ENCODE measurements at regions not wholly inside any gene's neighbourhood (a gene's known extent, or its start where the extent isn't known, plus 50 kb on each side); places are given as distances from the start of the nearest gene placed in this dataset.
"Not testable (repeated sequence)": the region's sequence is repeated elsewhere in the genome, so short reads cannot be mapped to it uniquely, and the experiment has no call there.

- no peak for DNase-seq (ENCODE audit: extremely low read depth, low read depth)
These were observed 277.0 kb upstream of the EDA2R start for GRCh38 chrX:66915893-66916292.

GRCh38 chrX:66914080-66914479, 275.2 kb upstream of the EDA2R start:
- no peak for DNase-seq (ENCODE audit: extremely low read depth, low read depth)

GRCh38 chrX:66912417-66912816, 273.5 kb upstream of the EDA2R start:
- DNase-seq (ENCODE audit: extremely low read depth, low read depth), result no peak

GRCh38 chrX:66902081-66902480, 263.2 kb upstream of the EDA2R start:
- no peak for DNase-seq (ENCODE audit: extremely low read depth, low read depth)

DNA sequence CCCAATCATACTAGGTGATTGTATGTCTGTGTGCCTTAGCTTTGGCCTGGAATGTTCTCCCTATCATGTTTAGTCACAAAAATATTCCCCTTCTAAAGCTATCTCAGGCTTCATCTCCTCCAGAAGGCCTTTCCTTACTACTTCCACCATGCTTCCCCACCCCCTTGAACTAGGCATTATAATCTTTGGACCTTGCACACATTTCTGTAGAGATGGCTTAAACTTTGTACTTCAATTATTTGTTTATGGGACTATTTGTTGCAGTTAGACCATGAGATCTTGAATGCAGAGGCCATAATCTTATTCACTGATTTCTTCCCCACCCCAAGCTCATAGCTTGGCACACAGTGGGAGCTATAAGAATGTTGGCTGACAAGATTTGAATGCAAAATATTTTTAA, 262.0 kb upstream of the EDA2R start:
- no peak for DNase-seq (ENCODE audit: extremely low read depth, low read depth)

- no peak for DNase-seq (ENCODE audit: extremely low read depth, low read depth)
These were observed 253.1 kb upstream of the EDA2R start for GRCh38 chrX:66892004-66892403.

DNA sequence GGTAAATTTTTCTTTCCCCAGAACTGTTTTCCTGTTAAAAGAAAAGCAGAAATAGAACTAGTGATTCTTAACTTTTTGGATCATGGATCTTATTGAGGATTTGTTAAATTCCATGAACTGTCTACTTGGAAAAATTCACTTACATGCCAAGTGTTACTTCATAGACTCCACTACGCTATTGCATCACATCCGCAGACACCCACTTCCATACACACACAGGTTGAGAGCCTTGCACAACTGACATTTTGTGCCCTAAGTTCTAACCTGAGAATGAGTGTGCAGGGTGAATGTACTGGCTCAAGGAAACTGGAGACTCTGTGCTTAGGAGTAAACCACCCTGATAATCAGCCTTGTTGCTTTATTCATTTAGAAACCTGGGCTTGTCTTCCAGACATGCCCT, 250.5 kb upstream of the EDA2R start:
- DNase-seq (ENCODE audit: extremely low read depth, low read depth), result no peak

DNA sequence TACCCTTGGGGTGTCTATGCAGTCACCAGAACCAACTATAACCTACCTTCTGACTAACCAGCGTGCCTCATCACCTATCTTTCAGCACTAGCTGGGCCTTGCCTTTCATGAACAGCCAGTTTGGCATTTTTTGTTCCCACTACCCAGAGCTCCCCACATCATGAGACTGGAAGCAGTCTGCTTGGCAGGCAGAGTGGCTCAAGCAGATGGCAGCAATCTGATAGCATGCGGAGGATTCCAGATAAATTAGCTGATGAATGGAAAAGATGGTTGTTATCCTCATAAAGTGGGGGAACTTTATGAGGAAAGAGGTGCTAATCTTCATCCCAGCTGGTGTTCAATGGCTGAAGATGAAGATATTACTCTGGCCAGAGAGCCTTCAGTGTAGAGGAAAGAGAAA, 243.2 kb upstream of the EDA2R start:
- no peak for DNase-seq (ENCODE audit: extremely low read depth, low read depth)

DNA sequence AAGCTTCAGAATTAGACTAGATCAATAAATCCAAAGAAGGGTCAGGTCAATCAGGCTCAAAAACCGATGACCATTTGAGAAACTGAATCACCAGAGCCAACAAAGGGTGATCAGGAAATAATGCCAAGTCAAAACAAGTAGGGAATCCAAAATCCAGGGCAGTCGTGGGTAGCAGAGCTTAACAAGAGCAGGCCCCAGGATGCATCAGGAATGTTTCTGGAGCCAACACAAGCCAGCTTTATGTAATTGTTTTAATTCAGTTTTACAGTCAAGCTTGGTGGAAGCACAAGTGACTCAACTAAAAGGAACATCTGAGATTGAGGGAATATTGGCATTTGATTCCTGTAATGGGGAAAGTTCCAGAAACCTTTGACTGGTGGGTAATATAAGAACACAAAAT, 237.9 kb upstream of the EDA2R start:
- no peak for DNase-seq (ENCODE audit: extremely low read depth, low read depth)

DNA sequence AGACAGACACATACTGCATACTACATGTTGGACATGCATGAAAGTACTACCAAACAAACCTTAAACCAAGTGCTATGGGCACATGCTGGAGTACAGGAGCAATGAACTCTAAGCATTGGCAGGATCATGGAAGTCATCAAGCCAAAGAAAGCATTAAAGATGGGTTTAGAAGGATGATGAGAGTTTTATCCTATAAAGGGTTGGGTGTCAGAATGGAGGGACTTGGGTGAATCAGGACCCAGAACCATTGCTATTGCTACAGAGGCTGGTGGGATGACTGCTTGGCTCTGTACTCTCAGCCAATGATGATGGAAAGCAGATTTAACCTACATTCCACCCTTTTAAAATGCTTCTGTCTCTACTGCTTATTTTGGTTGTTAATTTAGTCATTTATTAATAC, 233.9 kb upstream of the EDA2R start:
- DNase-seq (ENCODE audit: extremely low read depth, low read depth), result no peak

- DNase-seq (ENCODE audit: extremely low read depth, low read depth), result no peak
These were observed 224.8 kb upstream of the EDA2R start for GRCh38 chrX:66863721-66864120.

DNA sequence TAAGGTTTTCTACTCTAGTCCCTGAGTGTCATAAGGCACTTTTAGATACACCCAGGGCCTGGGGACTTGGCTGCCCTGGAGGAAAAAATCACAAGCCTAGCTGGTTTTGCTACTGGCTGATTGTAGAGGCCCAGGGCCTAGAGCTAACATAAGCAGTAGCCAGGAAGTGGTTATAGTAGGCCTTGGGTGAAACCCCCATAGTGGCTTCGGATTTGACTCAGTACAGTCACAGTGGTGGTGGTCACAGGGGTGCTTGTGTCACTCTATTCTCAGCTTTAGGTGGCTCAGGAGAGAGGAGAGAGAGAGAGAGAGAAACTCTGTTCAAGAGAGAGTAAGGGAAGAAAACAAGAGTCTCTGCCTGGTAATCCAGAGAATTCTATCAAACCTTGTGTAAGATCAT, 194.5 kb upstream of the EDA2R start:
- no peak for DNase-seq (ENCODE audit: extremely low read depth, low read depth)

GRCh38 chrX:66815227-66815626, 176.3 kb upstream of the EDA2R start:
- no peak for DNase-seq (ENCODE audit: extremely low read depth, low read depth)

DNA sequence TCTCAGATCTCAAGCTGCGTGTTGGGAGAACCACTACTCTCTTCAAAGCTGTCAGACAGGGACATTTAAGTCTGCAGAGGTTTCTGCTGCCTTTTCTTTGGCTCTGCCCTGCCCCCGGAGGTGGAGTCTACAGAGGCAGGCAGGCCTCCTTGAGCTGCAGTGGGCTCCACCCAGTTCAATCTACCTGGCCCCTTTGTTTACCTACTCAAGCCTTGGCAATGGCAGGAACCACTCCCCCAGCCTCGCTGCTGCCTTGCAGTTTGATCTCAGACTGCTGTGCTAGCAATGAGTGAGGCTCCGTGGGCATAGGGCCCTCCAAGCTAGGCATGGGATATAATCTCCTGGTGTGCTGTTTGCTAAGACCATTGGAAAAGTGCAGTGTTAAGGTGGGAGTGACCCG, 155.6 kb upstream of the EDA2R start:
- not testable (repeated sequence) for DNase-seq (ENCODE audit: extremely low read depth, low read depth)

DNA sequence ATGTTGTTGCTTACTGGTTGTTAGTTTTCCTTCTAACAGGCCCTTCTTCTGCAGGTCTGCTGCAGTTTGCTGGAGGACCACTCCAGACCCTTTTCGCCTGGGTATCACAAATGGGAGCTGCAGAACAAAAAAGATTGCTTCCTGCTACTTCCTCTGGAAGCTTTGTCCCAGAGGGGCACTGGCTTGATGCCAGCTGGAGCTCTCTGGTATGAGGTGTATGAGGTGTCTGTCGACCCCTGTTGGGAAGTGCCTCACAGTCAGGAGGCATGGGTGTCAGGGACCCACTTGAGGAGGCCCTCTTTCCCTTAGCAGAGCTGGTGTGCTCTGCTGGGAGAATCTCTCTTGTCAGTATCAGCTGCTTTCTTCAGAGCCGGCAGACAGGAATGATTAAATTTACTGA, 127.4 kb upstream of the EDA2R start:
- no peak for DNase-seq (ENCODE audit: extremely low read depth, low read depth)

DNA sequence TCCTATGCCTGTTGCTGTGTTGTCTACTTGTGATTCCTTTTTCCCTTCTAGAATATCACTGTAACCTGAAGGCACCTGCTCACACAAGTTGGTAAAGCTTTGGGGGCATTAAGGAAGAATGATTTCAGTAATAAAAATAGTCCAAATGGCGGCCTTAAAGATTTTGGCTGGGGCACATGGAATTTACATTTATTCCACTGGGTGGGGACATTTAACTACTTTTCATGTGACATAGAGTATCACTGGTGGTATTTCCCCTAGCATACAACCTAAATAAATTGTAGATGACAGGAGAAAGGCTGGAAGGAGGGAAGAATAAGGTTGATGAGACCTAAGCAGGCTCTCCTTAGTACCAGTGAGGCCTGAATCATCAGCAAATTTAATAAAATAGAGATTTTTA, 121.8 kb upstream of the EDA2R start:
- DNase-seq (ENCODE audit: extremely low read depth, low read depth), result no peak

DNA sequence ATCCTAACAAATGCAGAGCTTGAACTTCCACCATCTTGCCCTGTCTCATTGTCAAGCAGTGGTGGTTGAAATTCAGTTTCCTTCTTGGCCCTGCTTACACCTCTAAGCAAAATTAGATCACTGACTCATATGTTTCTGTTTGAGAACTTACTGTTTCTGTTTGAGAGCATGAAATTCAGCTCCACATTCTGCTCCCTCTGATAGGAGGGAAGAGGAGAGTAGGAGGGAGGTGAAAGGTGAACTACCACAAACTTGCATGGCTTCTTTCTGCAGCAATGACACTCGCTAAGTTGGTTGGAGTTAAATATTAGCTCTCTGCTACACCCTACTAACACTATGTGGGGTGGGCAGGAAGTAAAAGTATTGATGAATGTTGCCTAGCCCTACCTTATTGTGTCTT, 117.8 kb upstream of the EDA2R start:
- no peak for DNase-seq (ENCODE audit: extremely low read depth, low read depth)

DNA sequence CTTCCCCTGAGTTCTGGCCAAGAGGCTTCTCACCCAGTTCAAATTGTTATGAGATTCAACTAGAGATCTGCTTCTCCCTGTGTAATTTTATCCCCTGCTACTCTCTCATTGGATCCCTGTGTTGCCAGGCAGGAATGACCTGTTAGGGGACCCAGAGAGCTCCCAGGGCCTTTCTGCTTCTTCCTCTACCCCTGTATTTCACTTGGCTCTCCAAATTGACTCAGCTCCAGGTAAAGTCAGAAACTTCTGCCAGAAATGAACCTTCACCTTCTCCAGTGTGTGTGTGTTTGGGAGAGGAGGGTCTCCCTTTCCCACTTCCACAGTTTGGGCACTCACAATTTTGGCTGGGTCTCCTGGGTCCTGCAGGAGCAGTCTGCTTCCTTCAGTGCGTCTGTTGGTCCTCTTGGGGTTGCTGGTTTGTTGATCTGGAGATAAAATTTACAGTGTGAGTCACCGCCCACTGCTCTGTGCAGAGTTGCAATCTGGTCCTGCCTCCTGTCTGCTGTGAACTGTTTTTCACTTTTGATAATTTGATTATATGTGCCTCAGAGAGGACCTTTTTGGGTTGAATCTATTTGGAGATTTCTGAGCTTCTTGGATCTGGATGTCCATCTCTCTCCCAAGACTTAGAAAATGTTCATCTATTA, 112.4 kb upstream of the EDA2R start:
- DNase-seq (ENCODE audit: extremely low read depth, low read depth), result no peak

GRCh38 chrX:66744519-66744918, 105.6 kb upstream of the EDA2R start:
- DNase-seq (ENCODE audit: extremely low read depth, low read depth), result not testable (repeated sequence)

- DNase-seq (ENCODE audit: extremely low read depth, low read depth), result peak; percentile 61
These were observed 92.5 kb upstream of the EDA2R start for GRCh38 chrX:66731398-66731797.

DNA sequence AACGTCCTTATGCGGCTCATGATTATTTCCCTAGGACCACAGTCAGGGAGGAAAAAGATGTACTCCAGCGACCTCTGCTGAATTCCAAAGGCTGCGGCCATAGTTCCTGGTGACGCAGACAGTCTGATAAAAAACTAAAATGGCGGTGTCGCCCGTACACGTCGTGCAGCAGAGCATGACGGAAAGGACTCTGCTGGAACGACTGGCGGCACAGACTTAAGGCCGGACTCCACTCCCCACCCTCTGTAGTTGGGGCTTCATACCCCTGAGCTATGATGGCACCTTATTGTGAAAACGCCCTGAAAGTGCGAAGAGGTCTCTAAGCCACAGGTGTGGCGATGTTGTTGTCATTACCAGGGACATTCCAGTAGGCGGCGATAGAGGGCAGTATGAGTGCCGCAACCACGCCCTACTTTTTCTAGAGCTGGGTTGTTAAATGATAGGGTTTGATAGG, 90.0 kb upstream of the EDA2R start:
- DNase-seq (ENCODE audit: extremely low read depth, low read depth), result peak; percentile 73

- no peak for DNase-seq (ENCODE audit: extremely low read depth, low read depth)
These were observed 79.0 kb upstream of the EDA2R start for GRCh38 chrX:66717926-66718325.

Data from NCI-H460 (cell line).